ENCODE measurements at regions not wholly inside any gene's neighbourhood (a gene's known extent, or its start where the extent isn't known, plus 50 kb on each side); places are given as distances from the start of the nearest gene placed in this dataset.

DNA sequence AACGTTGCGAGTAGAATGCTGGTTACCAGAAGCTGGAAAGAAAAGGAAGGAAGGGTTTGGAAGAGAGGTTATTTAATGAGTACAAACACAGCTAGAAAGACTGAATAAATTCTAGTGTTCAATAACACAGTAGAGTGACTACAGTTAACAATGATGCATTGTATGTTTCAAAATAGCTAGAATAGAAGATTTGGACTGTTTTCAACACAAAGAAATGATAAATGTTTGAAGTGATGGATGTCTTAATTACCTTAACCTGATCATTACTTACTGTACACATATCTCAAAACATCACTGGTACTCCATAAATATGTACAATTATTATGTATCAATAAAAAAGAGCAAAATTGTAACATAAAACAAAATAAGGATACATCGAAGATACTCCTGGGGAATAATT is 1221.8 kb upstream of the SEL1L start:
- ATAC-seq, result no peak
- no peak overlapping the region for H3K4me3 ChIP-seq
- no peak overlapping the region for H3K27ac ChIP-seq
- no peak for DNase-seq
- WGBS (ENCODE audit: insufficient coverage, low coverage, low lambda C conversion rate, missing lambda C conversion rate), result 72% methylated on average over 3 of the region's 3 CpGs
- no peaks in the 10 kb centered on the region for H3K27me3 ChIP-seq
- H3K4me1 ChIP-seq, result no peaks in the 10 kb centered on the region
- intact Hi-C loops (cut with DNase I), result no loop called here
- H3K9me3 ChIP-seq, result no peaks in the 10 kb centered on the region
- TF ChIP-seq, protein P1, sequence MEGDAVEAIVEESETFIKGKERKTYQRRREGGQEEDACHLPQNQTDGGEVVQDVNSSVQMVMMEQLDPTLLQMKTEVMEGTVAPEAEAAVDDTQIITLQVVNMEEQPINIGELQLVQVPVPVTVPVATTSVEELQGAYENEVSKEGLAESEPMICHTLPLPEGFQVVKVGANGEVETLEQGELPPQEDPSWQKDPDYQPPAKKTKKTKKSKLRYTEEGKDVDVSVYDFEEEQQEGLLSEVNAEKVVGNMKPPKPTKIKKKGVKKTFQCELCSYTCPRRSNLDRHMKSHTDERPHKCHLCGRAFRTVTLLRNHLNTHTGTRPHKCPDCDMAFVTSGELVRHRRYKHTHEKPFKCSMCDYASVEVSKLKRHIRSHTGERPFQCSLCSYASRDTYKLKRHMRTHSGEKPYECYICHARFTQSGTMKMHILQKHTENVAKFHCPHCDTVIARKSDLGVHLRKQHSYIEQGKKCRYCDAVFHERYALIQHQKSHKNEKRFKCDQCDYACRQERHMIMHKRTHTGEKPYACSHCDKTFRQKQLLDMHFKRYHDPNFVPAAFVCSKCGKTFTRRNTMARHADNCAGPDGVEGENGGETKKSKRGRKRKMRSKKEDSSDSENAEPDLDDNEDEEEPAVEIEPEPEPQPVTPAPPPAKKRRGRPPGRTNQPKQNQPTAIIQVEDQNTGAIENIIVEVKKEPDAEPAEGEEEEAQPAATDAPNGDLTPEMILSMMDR (IDR thresholded peaks at IDR 0.05), result no peak
- no peak for TF ChIP-seq POLR2A (IDR thresholded peaks at IDR 0.05)
- no peaks in the 10 kb centered on the region for H3K36me3 ChIP-seq

DNA sequence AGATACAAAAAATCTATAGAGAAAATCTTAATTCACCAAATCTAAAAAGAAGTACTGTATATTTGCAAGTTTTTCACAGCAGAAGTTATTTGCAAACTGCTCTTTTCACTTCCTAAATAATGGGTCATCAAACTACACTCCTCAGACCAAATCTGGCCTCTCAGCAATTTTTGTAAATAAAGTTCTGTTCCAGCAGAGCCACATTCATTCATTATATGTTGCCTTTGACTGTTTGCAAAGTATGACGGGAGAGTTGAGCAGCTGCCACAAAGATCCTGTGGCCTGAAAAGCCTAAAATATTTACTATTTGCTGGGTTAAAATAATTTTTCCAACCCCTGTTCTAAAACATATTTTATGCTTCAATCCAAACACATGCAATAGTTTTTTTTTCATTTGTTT is 1222.3 kb upstream of the SEL1L start:
- DNase-seq (no peak), ATAC-seq (no peak)
- Histone ChIP-seq H3K9me3 (no peaks in the 10 kb centered on the region), H3K36me3 (no peaks in the 10 kb centered on the region), H3K4me1 (no peaks in the 10 kb centered on the region), H3K4me3 (no peak overlapping the region), H3K27me3 (no peaks in the 10 kb centered on the region), H3K27ac (no peak overlapping the region)
- 50% methylated on average over 1 of the region's 1 CpG for WGBS (ENCODE audit: insufficient coverage, low coverage, low lambda C conversion rate, missing lambda C conversion rate)
- no peak for TF ChIP-seq POLR2A (IDR thresholded peaks at IDR 0.05)
- TF ChIP-seq, protein P1 (IDR thresholded peaks at IDR 0.05), result no peak
- intact Hi-C loops (cut with DNase I), result no loop called here

DNA sequence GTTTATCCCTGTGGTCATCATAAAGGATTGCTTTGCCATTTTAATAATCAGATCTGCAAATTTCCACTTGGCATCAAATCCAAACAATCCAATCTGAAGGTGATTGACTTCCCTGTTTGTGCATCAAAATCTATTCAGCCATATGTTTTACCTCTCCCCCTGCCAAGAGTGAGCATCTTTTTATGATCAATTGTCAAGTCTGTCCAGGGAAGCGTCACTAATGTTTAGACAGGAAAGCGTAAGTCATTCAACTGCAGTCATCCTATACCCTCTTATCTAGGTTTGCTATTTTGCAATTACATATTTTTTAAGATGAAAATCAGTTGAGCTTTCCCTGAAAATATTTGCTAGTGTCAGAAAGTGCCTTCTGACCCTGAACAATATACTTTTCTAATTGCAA is 1224.1 kb upstream of the SEL1L start:
- intact Hi-C loops (cut with DNase I), result no loop called here
- no peaks in the 10 kb centered on the region for H3K4me1 ChIP-seq
- no peak for DNase-seq
- 45% methylated on average over 2 of the region's 2 CpGs for WGBS (ENCODE audit: insufficient coverage, low coverage, low lambda C conversion rate, missing lambda C conversion rate)
- H3K36me3 ChIP-seq, result no peaks in the 10 kb centered on the region
- no peak overlapping the region for H3K4me3 ChIP-seq
- H3K27ac ChIP-seq, result no peak overlapping the region
- no peaks in the 10 kb centered on the region for H3K9me3 ChIP-seq
- H3K27me3 ChIP-seq, result no peaks in the 10 kb centered on the region
- TF ChIP-seq, protein P1 (IDR thresholded peaks at IDR 0.05), result no peak
- TF ChIP-seq POLR2A (IDR thresholded peaks at IDR 0.05), result no peak
- ATAC-seq, result no peak

DNA sequence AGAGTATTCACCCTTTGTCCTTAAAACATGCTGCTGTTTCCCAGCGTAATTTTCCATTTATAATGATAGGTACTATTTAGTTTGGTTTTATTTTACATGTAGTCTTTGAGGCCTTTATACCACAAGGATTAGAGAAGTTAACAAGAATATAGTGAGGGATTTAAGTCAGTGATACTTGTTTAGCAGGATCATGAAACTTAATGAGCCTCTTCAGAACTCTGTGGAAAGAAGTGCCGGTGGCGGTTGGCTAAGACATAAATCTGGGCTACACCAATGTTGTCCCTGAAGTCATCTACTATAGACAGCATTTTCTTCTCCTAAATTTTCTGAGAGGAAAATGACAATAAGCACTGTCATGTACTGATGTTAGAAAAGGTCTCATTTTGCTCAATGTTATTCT is 1226.0 kb upstream of the SEL1L start:
- H3K9me3 ChIP-seq, result no peaks in the 10 kb centered on the region
- WGBS (ENCODE audit: insufficient coverage, low coverage, low lambda C conversion rate, missing lambda C conversion rate), result 76% methylated on average over 3 of the region's 3 CpGs
- ATAC-seq (no peak), DNase-seq (no peak)
- no peak overlapping the region for H3K27ac ChIP-seq
- intact Hi-C loops (cut with DNase I), result no loop called here
- H3K27me3 ChIP-seq, result no peaks in the 10 kb centered on the region
- H3K4me1 ChIP-seq, result no peaks in the 10 kb centered on the region
- no peaks in the 10 kb centered on the region for H3K36me3 ChIP-seq
- TF ChIP-seq, protein P1 (IDR thresholded peaks at IDR 0.05), result no peak
- no peak for TF ChIP-seq POLR2A (IDR thresholded peaks at IDR 0.05)
- H3K4me3 ChIP-seq, result no peak overlapping the region

DNA sequence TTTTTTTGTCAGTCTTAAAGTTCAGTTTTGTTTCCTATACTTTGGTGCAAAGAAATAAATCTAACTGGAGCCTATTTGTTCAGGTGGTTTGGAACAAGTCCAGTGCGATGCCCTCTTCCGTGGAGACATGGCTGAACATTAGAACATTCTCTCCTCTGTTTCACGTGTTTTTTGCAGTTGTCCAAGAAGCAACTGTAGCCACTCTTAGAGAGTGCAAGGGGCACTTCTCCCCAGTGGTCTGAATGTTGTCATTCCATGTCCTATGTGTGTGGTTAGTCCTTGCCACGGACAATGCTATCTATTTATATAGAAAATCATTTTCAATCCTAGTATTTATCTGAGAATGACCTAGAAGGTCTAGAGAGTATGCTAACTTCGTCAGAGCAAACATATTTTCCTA is 1232.5 kb upstream of the SEL1L start:
- ATAC-seq, result no peak
- no peak overlapping the region for H3K4me3 ChIP-seq
- H3K27me3 ChIP-seq, result no peaks in the 10 kb centered on the region
- intact Hi-C loops (cut with DNase I), result no loop called here
- no peaks in the 10 kb centered on the region for H3K36me3 ChIP-seq
- H3K9me3 ChIP-seq, result no peaks in the 10 kb centered on the region
- no peaks in the 10 kb centered on the region for H3K4me1 ChIP-seq
- no peak for DNase-seq
- TF ChIP-seq, protein P1 (IDR thresholded peaks at IDR 0.05), result no peak
- TF ChIP-seq POLR2A (IDR thresholded peaks at IDR 0.05), result no peak
- H3K27ac ChIP-seq, result no peak overlapping the region
- 28% methylated on average over 5 of the region's 5 CpGs for WGBS (ENCODE audit: insufficient coverage, low coverage, low lambda C conversion rate, missing lambda C conversion rate)
